Epithelial cell of proximal tubule (primary cell): ENCODE measurements at regions not wholly inside any gene's neighbourhood (a gene's known extent, or its start where the extent isn't known, plus 50 kb on each side); places are given as distances from the start of the nearest gene placed in this dataset.

ENCODE experiments used
- DNase-seq: peaks from one replicate; pipeline ENCODE4 v3.0.0-alpha.2; 2011; ENCODE audit warnings: low read depth
- H3K4me3 ChIP-seq: 2 replicates; pipeline ENCODE4 v1.5.1; 2011; ENCODE audit warnings: low read depth, mild to moderate bottlenecking, low read length
- CTCF ChIP-seq: conservative IDR thresholded peaks from 2 replicates; pipeline ENCODE4 v1.5.1; 2012; ENCODE audit warnings: low read depth, mild to moderate bottlenecking, low read length

DNA sequence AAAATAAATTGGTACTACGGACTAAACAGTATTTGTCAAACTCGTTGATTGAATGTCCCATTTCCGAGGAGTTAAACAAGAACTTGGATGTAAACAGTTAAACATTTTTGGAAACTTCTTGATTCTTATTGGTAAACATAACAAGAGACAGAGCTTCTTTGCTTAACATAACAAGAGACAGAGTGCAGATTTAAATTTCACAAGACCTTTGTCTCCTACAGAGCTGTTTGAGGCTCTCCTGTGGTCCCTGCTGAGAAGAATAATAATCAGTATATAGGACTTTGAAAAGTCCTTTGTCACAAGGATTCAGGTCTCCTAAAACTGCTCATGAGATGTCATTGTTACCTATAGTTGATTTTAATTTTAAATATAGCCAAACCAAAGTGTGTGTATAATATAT lies 170.6 kb upstream of the C21orf91 start:
- DNase-seq = no peak
- no peak for TF ChIP-seq CTCF
- H3K4me3 ChIP-seq = no peak overlapping the region

DNA sequence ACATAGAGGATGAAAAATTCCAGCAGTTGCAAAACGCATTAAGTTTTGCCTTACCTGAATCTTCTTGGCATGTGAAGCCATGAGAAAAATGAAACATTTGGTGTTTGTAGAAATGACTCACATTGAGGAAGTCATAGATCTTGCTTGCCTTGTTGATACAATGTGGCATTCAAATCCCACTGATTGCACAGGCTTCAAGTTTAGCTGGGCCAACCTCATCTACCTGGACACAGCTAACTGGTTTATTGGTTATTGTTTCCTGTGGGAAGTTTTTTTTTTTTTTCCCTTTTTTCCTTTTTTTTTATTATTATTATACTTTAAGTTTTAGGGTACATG lies 168.9 kb upstream of the C21orf91 start:
- H3K4me3 ChIP-seq = no peak overlapping the region
- TF ChIP-seq CTCF = no peak
- no peak for DNase-seq

DNA sequence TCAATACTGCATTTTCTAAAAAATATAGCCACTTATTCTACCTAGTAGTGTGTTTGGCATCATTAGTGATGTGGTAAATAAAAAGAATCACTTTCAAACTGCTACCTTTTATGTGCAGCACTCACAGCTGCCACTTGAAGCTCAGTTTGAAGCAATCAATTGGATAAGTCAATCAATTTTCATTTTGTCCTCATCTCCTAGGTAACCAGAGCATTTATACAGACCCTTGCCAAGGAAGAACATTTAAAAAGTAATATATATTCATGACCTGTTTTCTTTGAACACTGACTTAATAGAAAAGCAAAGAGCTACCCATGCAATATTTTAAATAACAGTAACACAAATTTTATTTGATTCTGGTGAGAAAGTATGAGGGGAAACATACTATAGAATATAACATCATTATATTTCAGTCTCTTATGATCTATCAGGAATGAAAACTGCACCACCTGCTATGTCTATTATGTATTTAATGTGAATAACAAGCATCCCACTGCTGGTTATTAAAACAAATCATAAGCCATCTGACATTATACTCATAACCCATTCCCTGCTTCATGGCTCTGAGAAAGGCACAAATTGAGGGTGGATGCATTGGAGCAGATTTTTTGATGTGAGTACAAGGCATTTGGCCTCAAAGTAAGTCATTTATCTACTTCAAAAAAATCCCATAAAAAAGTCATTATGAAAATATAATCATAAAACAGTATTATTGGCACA lies 168.4 kb upstream of the C21orf91 start:
- no peak overlapping the region for H3K4me3 ChIP-seq
- DNase-seq = no peak
- TF ChIP-seq CTCF = no peak

- no peak for TF ChIP-seq CTCF
- DNase-seq = no peak
- no peak overlapping the region for H3K4me3 ChIP-seq
These were observed 162.0 kb upstream of the C21orf91 start for GRCh38 chr21:17981060-17981740.

- no peak for TF ChIP-seq CTCF
- H3K4me3 ChIP-seq = no peak overlapping the region
- DNase-seq = no peak
These were observed 160.6 kb upstream of the C21orf91 start for GRCh38 chr21:17979763-17980162.

DNA sequence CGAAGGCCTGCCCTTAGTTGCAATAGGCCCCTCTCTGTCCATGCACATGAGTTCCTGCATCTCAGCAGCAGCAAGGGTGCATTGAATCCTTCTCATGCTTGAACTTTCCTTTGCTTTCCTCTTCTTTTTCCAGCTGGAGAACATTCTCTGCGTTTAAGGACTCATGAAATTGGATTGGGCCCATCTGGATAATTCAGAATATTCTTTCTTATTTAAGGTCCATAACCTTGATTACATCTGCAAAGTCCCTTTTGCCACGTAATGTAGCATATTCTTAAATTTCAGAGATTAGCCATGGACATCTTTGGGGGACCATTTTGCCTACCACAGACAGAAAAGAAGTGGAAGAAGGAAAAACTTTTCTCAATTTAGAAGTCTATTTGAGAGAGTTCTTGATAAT lies 159.7 kb upstream of the C21orf91 start:
- no peak for TF ChIP-seq CTCF

DNA sequence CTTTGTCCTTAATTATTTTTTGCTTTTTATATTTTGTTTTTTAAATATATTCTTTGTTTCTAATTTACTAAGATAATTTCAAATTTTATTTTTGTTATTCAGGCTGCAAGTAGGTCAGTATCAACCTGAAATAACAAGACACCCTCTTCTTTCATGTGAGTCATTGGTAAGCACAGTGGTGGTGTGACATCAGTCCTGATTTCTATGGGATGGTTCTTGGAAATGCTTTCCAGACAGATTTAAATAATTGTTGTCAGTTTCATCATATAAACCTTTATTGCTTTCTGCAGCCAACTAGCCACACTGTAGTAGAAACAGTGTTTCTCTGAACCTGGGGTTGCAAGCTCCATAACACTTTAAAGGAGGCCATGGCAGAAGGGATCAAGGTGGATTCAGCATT lies 157.5 kb upstream of the C21orf91 start:
- no peak for TF ChIP-seq CTCF
- H3K4me3 ChIP-seq = no peak overlapping the region
- DNase-seq = no peak

More for the DNA sequence above, 159.7 kb upstream of the C21orf91 start:
- DNase-seq = no peak
- H3K4me3 ChIP-seq = no peak overlapping the region
